ENCODE measurements at regions not wholly inside any gene's neighbourhood (a gene's known extent, or its start where the extent isn't known, plus 50 kb on each side); places are given as distances from the start of the nearest gene placed in this dataset.

GRCh38 chr11:45089251-45089650 lies 57.2 kb upstream of the PRDM11 start:
- ChIA-PET POLR2A (no interaction called here), CTCF (interaction anchor here (1.5 to 41.5 kb wide), 3 partner anchors 15 to 683 kb away, joined by 3 to 1740 read pairs (median 54); no protein-coding TSS in a partner anchor)
- Histone ChIP-seq H3K4me2 (0 out of 3 replicates have a peak overlapping the region, but pooled peaks have one; percentile 35), H3K4me3 (no peak overlapping the region), H3K4me1 (peaks cover 39% of the 10 kb centered on the region), H3K9me3 (no peaks in the 10 kb centered on the region), H3K27ac (peak overlapping the region in 1 of 2 experiments; percentile 73; a peak in 4 of 6 replicates)
- FAIRE-seq: no peak
- peak; percentile 55 to 59 for ATAC-seq
- TF ChIP-seq ZFP36 (IDR thresholded peaks at IDR 0.05; ENCODE audit: borderline replicate concordance, partially characterized antibody): no peak
- no peak for TF ChIP-seq HOXB5 (CRISPR knock-in tag; IDR thresholded peaks at IDR 0.05)
- no peak for TF ChIP-seq MAFK (IDR thresholded peaks at IDR 0.05; ENCODE audit: partially characterized antibody)
- no peak for TF ChIP-seq EHMT2 (IDR thresholded peaks at IDR 0.05; ENCODE audit: low read depth)
- TF ChIP-seq ZC3H11A (IDR thresholded peaks at IDR 0.05): no peak
- TF ChIP-seq FOSL2 (IDR thresholded peaks at IDR 0.05): no peak
- TF ChIP-seq FOSL2 (CRISPR knock-in tag; IDR thresholded peaks at IDR 0.05): no peak
- no peak for TF ChIP-seq ZSCAN20 (CRISPR knock-in tag; IDR thresholded peaks at IDR 0.05)
- TF ChIP-seq BHLHE40 (IDR thresholded peaks at IDR 0.05; ENCODE audit: low read depth, low read length): no peak
- TF ChIP-seq RCOR1 (IDR thresholded peaks at IDR 0.05; ENCODE audit: low read depth, low read length): no peak
- no peak for TF ChIP-seq TFCP2L1 (CRISPR knock-in tag; IDR thresholded peaks at IDR 0.05)
- TF ChIP-seq ATOH8 (CRISPR knock-in tag; IDR thresholded peaks at IDR 0.05; ENCODE audit: low read depth): no peak
- TF ChIP-seq KDM1A (IDR thresholded peaks at IDR 0.05; ENCODE audit: low read depth): no peak
- no peak for TF ChIP-seq JUN (IDR thresholded peaks at IDR 0.05)
- no peak for TF ChIP-seq E2F6 (IDR thresholded peaks at IDR 0.05; ENCODE audit: borderline replicate concordance, low read depth)
- TF ChIP-seq GATA3 (IDR thresholded peaks at IDR 0.05; ENCODE audit: borderline replicate concordance): no peak
- TF ChIP-seq RFX5 (IDR thresholded peaks at IDR 0.05): no peak
- TF ChIP-seq CBX2 (IDR thresholded peaks at IDR 0.05; ENCODE audit: borderline replicate concordance, low read depth): no peak
- TF ChIP-seq REST (IDR thresholded peaks at IDR 0.05): no peak
- peak in 1 of 2 experiments; percentile 43 for DNase-seq (ENCODE audit: low read depth in 1 of 2, low spot score in 1 of 2)
- WGBS (ENCODE audit: missing lambda C conversion rate): 36% methylated on average over 2 of the region's 2 CpGs

GRCh38 chr11:45089676-45090499 lies 56.6 kb upstream of the PRDM11 start:
- 60% methylated on average over 5 of the region's 6 CpGs for WGBS (ENCODE audit: missing lambda C conversion rate)
- peak overlapping the region; percentile 46 to 73; a peak in 4 of 6 replicates for H3K27ac ChIP-seq
- ATAC-seq (peak; percentile 70 to 76), FAIRE-seq (no peak), DNase-seq (ENCODE audit: low read depth in 1 of 2, low spot score in 1 of 2) (peak in 1 of 2 experiments; percentile 60)
- H3K9me3 ChIP-seq: no peaks in the 10 kb centered on the region
- POLR2A ChIA-PET: no interaction called here
- peaks cover 39% of the 10 kb centered on the region for H3K4me1 ChIP-seq
- 0 out of 3 replicates have a peak overlapping the region, but pooled peaks have one; percentile 35 for H3K4me2 ChIP-seq
- no peak overlapping the region for H3K4me3 ChIP-seq
- CTCF ChIA-PET: interaction anchor here (1.5 to 41.5 kb wide), 3 partner anchors 14 to 682 kb away, joined by 3 to 1740 read pairs (median 54); no protein-coding TSS in a partner anchor
- TF ChIP-seq ATOH8 (CRISPR knock-in tag; IDR thresholded peaks at IDR 0.05; ENCODE audit: low read depth): no peak
- TF ChIP-seq NPAS2 (CRISPR knock-in tag; IDR thresholded peaks at IDR 0.05; ENCODE audit: borderline replicate concordance): no peak
- no peak for TF ChIP-seq TP53 (CRISPR knock-in tag; IDR thresholded peaks at IDR 0.05)
- TF ChIP-seq E2F6 (IDR thresholded peaks at IDR 0.05; ENCODE audit: borderline replicate concordance, low read depth): no peak
- no peak for TF ChIP-seq CBX2 (IDR thresholded peaks at IDR 0.05; ENCODE audit: borderline replicate concordance, low read depth)
- TF ChIP-seq EHMT2 (IDR thresholded peaks at IDR 0.05; ENCODE audit: low read depth): no peak
- no peak for TF ChIP-seq SMC3 (IDR thresholded peaks at IDR 0.05)
- no peak for TF ChIP-seq EHF (CRISPR knock-in tag; IDR thresholded peaks at IDR 0.05)
- no peak for TF ChIP-seq SREBF2 (IDR thresholded peaks at IDR 0.05)
- no peak for TF ChIP-seq USF2 (IDR thresholded peaks at IDR 0.05)
- TF ChIP-seq CHD4 (IDR thresholded peaks at IDR 0.05; ENCODE audit: borderline replicate concordance): no peak
- TF ChIP-seq JUN (IDR thresholded peaks at IDR 0.05): no peak
- TF ChIP-seq RFX5 (IDR thresholded peaks at IDR 0.05): no peak
- TF ChIP-seq HOXA7 (CRISPR knock-in tag; IDR thresholded peaks at IDR 0.05): no peak
- no peak for TF ChIP-seq RARB (CRISPR knock-in tag; IDR thresholded peaks at IDR 0.05)
- no peak for TF ChIP-seq ZFP36 (IDR thresholded peaks at IDR 0.05; ENCODE audit: borderline replicate concordance, partially characterized antibody)
- TF ChIP-seq HOXB13 (CRISPR knock-in tag; IDR thresholded peaks at IDR 0.05; ENCODE audit: low read depth): no peak

Measured in A549 (cell line).